ENCODE measurements at regions not wholly inside any gene's neighbourhood (a gene's known extent, or its start where the extent isn't known, plus 50 kb on each side); places are given as distances from the start of the nearest gene placed in this dataset.

DNA sequence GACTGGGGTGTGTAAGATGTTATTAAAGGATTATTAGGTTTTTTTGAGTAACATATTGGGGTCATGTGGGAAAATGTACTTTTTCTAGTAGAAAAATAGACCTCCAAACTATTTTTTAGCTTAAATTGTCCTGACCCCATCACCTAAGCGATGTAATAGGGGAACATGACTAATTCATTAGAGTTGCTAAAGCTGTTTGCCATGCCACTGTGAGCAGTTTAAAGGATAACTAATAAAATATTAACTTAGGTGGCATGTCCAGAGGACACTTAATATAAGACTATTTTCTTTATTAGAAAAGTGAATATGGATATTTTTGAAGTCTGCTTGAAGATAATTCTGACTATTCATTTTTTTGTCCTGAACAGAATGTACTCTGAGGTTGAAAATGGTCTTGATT lies 545.9 kb upstream of the BTBD3 start:
- no peak overlapping the region for H3K4me3 ChIP-seq
- intact Hi-C loops (cut with DNase I): no loop called here
- no peaks in the 10 kb centered on the region for H3K36me3 ChIP-seq
- no peaks in the 10 kb centered on the region for H3K27me3 ChIP-seq
- no peak overlapping the region for H3K27ac ChIP-seq
- no peak for DNase-seq
- no peaks in the 10 kb centered on the region for H3K9me3 ChIP-seq
- H3K4me1 ChIP-seq: no peaks in the 10 kb centered on the region
- TF ChIP-seq POLR2AphosphoS5 (IDR thresholded peaks at IDR 0.05) (no peak), POLR2A (IDR thresholded peaks at IDR 0.05) (no peak)
- TF ChIP-seq, protein P1, sequence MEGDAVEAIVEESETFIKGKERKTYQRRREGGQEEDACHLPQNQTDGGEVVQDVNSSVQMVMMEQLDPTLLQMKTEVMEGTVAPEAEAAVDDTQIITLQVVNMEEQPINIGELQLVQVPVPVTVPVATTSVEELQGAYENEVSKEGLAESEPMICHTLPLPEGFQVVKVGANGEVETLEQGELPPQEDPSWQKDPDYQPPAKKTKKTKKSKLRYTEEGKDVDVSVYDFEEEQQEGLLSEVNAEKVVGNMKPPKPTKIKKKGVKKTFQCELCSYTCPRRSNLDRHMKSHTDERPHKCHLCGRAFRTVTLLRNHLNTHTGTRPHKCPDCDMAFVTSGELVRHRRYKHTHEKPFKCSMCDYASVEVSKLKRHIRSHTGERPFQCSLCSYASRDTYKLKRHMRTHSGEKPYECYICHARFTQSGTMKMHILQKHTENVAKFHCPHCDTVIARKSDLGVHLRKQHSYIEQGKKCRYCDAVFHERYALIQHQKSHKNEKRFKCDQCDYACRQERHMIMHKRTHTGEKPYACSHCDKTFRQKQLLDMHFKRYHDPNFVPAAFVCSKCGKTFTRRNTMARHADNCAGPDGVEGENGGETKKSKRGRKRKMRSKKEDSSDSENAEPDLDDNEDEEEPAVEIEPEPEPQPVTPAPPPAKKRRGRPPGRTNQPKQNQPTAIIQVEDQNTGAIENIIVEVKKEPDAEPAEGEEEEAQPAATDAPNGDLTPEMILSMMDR (IDR thresholded peaks at IDR 0.05): no peak
- 89 to 94% methylated on average over 1 of the region's 1 CpG for WGBS, 2 donors

- no peaks in the 10 kb centered on the region for H3K27me3 ChIP-seq
- intact Hi-C loops (cut with DNase I): no loop called here
- TF ChIP-seq, protein P1 (IDR thresholded peaks at IDR 0.05): no peak
- TF ChIP-seq EP300 (IDR thresholded peaks at IDR 0.05) (no peak), POLR2AphosphoS5 (IDR thresholded peaks at IDR 0.05) (no peak), POLR2A (IDR thresholded peaks at IDR 0.05) (no peak)
- H3K4me1 ChIP-seq: no peaks in the 10 kb centered on the region
- no peaks in the 10 kb centered on the region for H3K36me3 ChIP-seq
- no peaks in the 10 kb centered on the region for H3K9me3 ChIP-seq
- H3K27ac ChIP-seq: no peak overlapping the region
- 85 to 87% methylated on average over 5 of the region's 5 CpGs for WGBS, 2 donors
- no peak overlapping the region for H3K4me3 ChIP-seq
- no peak for DNase-seq
Observed at GRCh38 chr20:11372876-11373790, 544.6 kb upstream of the BTBD3 start.

DNA sequence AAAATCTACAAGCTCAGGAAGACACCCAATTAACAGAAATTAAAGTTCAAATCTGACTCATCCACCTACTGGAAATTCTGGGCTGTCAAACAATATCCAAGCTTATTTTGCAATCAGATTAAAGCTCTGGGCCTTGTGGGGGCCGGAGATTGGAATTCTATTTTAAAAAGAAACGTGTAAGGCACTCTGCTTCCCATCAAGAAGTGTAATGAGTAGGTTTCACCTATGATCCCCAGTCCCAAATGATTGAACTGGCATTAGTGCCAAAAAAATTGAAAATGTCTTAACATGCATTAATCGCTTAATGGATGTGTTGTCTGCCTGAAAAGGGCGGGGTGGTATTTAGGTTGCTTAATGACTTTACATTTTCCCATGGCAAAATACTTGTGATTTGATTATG lies 542.4 kb upstream of the BTBD3 start:
- WGBS, 2 donors: 49 to 74% methylated on average over 4 of the region's 4 CpGs

GRCh38 chr20:11375966-11376365 lies 541.7 kb upstream of the BTBD3 start:
- intact Hi-C loops (cut with DNase I): no loop called here
- H3K9me3 ChIP-seq: no peaks in the 10 kb centered on the region
- TF ChIP-seq, protein P1 (IDR thresholded peaks at IDR 0.05): no peak
- TF ChIP-seq POLR2A (IDR thresholded peaks at IDR 0.05): no peak
- TF ChIP-seq POLR2AphosphoS5 (IDR thresholded peaks at IDR 0.05): no peak
- TF ChIP-seq EP300 (IDR thresholded peaks at IDR 0.05): no peak

More for the DNA sequence above, 542.4 kb upstream of the BTBD3 start:
- Histone ChIP-seq H3K4me1 (no peaks in the 10 kb centered on the region), H3K9me3 (no peaks in the 10 kb centered on the region), H3K36me3 (no peaks in the 10 kb centered on the region), H3K4me3 (no peak overlapping the region), H3K27me3 (no peaks in the 10 kb centered on the region), H3K27ac (no peak overlapping the region)
- intact Hi-C loops (cut with DNase I): no loop called here
- no peak for DNase-seq
- TF ChIP-seq, protein P1 (IDR thresholded peaks at IDR 0.05): no peak
- no peak for TF ChIP-seq POLR2A (IDR thresholded peaks at IDR 0.05)
- no peak for TF ChIP-seq EP300 (IDR thresholded peaks at IDR 0.05)
- TF ChIP-seq POLR2AphosphoS5 (IDR thresholded peaks at IDR 0.05): no peak

More at GRCh38 chr20:11375966-11376365, 541.7 kb upstream of the BTBD3 start:
- no peaks in the 10 kb centered on the region for H3K4me1 ChIP-seq
- no peaks in the 10 kb centered on the region for H3K27me3 ChIP-seq
- H3K4me3 ChIP-seq: no peak overlapping the region
- no peak overlapping the region for H3K27ac ChIP-seq
- H3K36me3 ChIP-seq: no peaks in the 10 kb centered on the region
- WGBS, 2 donors: 13 to 51% methylated on average over 2 of the region's 2 CpGs
- DNase-seq: no peak

Measured in sigmoid colon (tissue), 6 donors.